Panc1 (cell line): ENCODE measurements at regions not wholly inside any gene's neighbourhood (a gene's known extent, or its start where the extent isn't known, plus 50 kb on each side); places are given as distances from the start of the nearest gene placed in this dataset.

ENCODE experiments used
- ATAC-seq: fragments of 200-7000 bp; cut with Tn5 transposase; 2 replicates; pipeline ENCODE4 v1.9.1; 2020; ENCODE audit warnings: mild to moderate bottlenecking, moderate library complexity
- BruUV-seq: library from RNA; stranded (reverse); fragments of 400-500 nt; replicated peaks from 2 replicates; lab custom pipeline; 2021; lab: Mats Ljungman, UMichigan
- CTCF ChIA-PET: fragments of 300-600 bp; sonication (Branson Sonifier 250); formaldehyde crosslinking; loops from one replicate; lab custom pipeline; 2022; ENCODE audit warnings: antibody characterized with exemption; lab: Charles Lee
- POLR2A ChIA-PET: fragments of 300-600 bp; sonication (Branson Sonifier 250); formaldehyde crosslinking; loops from one replicate; lab custom pipeline; 2022; ENCODE audit warnings: antibody characterized with exemption; lab: Charles Lee
- DNase-seq: peaks from one replicate; pipeline ENCODE4 v3.0.0-alpha.2; 2010; ENCODE audit warnings: low read depth, low spot score
- H3K27ac ChIP-seq: 2 replicates; pipeline ENCODE4 v1.5.1; 2011; ENCODE audit warnings: mild to moderate bottlenecking, low read length, inconsistent platforms
- H3K27me3 ChIP-seq: fragments of 200-500 bp; sonication (Bioruptor generic); 2 replicates; pipeline ENCODE4 v1.6.0; 2014; ENCODE audit warnings: low read length, inconsistent platforms; ENCODE audit not compliant: control insufficient read depth, insufficient read depth
- H3K36me3 ChIP-seq: fragments of 200-500 bp; sonication (Bioruptor generic); 2 replicates; pipeline ENCODE4 v1.5.1; 2014; ENCODE audit warnings: inconsistent platforms, mild to moderate bottlenecking, low read length, moderate library complexity; ENCODE audit not compliant: control insufficient read depth, insufficient read depth
- H3K4me1 ChIP-seq: 2 replicates; pipeline ENCODE4 v1.5.1; 2011; ENCODE audit warnings: inconsistent platforms, mild to moderate bottlenecking, low read length, moderate library complexity; ENCODE audit not compliant: control insufficient read depth, insufficient read depth
- H3K4me3 ChIP-seq, 2 experiments: 2 replicates each; pipeline ENCODE4 v1.5.1; 2011 to 2012; ENCODE audit warnings: low read depth in 2 of 2, low read length in 2 of 2, mild to moderate bottlenecking in 2 of 2, inconsistent platforms in 1 of 2, moderate library complexity in 1 of 2
- H3K9me3 ChIP-seq: fragments of 200-500 bp; sonication (Bioruptor generic); 2 replicates; pipeline ENCODE4 v1.5.1; 2014; ENCODE audit warnings: low read depth, mild to moderate bottlenecking, inconsistent platforms, low read length, moderate library complexity; ENCODE audit not compliant: control insufficient read depth, insufficient read depth
- CTCF ChIP-seq: fragments of 450-650 bp; IDR thresholded peaks from 2 replicates; pipeline ENCODE4 v1.5.1; 2017; ENCODE audit warnings: mild to moderate bottlenecking
- POLR2AphosphoS5 ChIP-seq: IDR thresholded peaks from 2 replicates; pipeline ENCODE4 v1.6.1; 2012; ENCODE audit warnings: mild to moderate bottlenecking, low read depth, low read length, moderate library complexity
- REST ChIP-seq, 2 experiments: IDR thresholded peaks; 2 replicates each; pipeline ENCODE4 v1.6.1; 2011 to 2012; ENCODE audit warnings: low read depth in 2 of 2, control low read depth in 1 of 2, low read length in 1 of 2, mild to moderate bottlenecking in 1 of 2, moderate library complexity in 1 of 2; ENCODE audit not compliant: insufficient read depth in 1 of 2
- SIN3A ChIP-seq: IDR thresholded peaks from 2 replicates; pipeline ENCODE4 v1.6.1; 2012; ENCODE audit warnings: low read depth, mild to moderate bottlenecking, low read length, moderate library complexity, borderline replicate concordance; ENCODE audit not compliant: insufficient read depth
- TCF7L2 ChIP-seq: IDR thresholded peaks from 2 replicates; pipeline ENCODE4 v1.6.1; 2011; ENCODE audit warnings: mild to moderate bottlenecking, low read depth, low read length, inconsistent platforms
- in situ Hi-C: cut with HindIII; loops from 2 replicates; pipeline ENCODE4 v1.10.0; 2016; ENCODE audit warnings: low sequenced_read_pairs, low pct_unique_long_range_greater_than_20kb
- intact Hi-C: fragments of 100-400 bp; cut with micrococcal nuclease; formaldehyde crosslinking; loops from one replicate; pipeline ENCODE4 v1.10.0; 2022; ENCODE audit not compliant: unreplicated experiment

GRCh38 chrX:20538974-20539373 is 272.3 kb upstream of the RPS6KA3 start:
- H3K4me3 ChIP-seq, result no peak overlapping the region
- in situ Hi-C loops (no loop called here), intact Hi-C loops (loop anchor here (10.0 kb wide), 1 partner anchor 936 kb away; no protein-coding TSS in a partner anchor)
- no peak for DNase-seq
- no peak for TF ChIP-seq POLR2AphosphoS5
- TF ChIP-seq CTCF, result no peak
- no peak for TF ChIP-seq TCF7L2
- no peak for TF ChIP-seq SIN3A
- TF ChIP-seq REST (IDR thresholded peaks at IDR 0.05; ENCODE audit: insufficient read depth in 1 of 2, low read depth in 2 of 2, low read length in 1 of 2), result no peak
- no peaks in the 10 kb centered on the region for H3K9me3 ChIP-seq
- H3K36me3 ChIP-seq, result no peaks in the 10 kb centered on the region
- H3K27ac ChIP-seq, result no peak overlapping the region
- no peaks in the 10 kb centered on the region for H3K27me3 ChIP-seq
- no peaks in the 10 kb centered on the region for H3K4me1 ChIP-seq
- ChIA-PET POLR2A (no interaction called here), CTCF (no interaction called here)
- no TSS peak for BruUV-seq
- ATAC-seq, result no peak

- ATAC-seq (no peak), DNase-seq (no peak)
- intact Hi-C loops, result loop anchor here (10.0 kb wide), 1 partner anchor 943 kb away; no protein-coding TSS in a partner anchor
- Histone ChIP-seq H3K9me3 (no peaks in the 10 kb centered on the region), H3K4me1 (no peaks in the 10 kb centered on the region), H3K4me3 (no peak overlapping the region), H3K36me3 (no peaks in the 10 kb centered on the region), H3K27me3 (no peaks in the 10 kb centered on the region), H3K27ac (no peak overlapping the region)
- POLR2A ChIA-PET, result no interaction called here
- in situ Hi-C loops, result no loop called here
- CTCF ChIA-PET, result no interaction called here
- TF ChIP-seq TCF7L2 (no peak), CTCF (no peak), POLR2AphosphoS5 (no peak), SIN3A (no peak), REST (IDR thresholded peaks at IDR 0.05; ENCODE audit: insufficient read depth in 1 of 2, low read depth in 2 of 2, low read length in 1 of 2) (no peak)
- no TSS peak for BruUV-seq
These were observed 265.0 kb upstream of the RPS6KA3 start for GRCh38 chrX:20531667-20532066.
